Endothelial cell of umbilical vein (primary cell): ENCODE measurements at regions not wholly inside any gene's neighbourhood (a gene's known extent, or its start where the extent isn't known, plus 50 kb on each side); places are given as distances from the start of the nearest gene placed in this dataset.

Experiments used
- BruUV-seq: library from RNA; stranded (reverse); fragments of 400-500 nt; replicated peaks from 2 replicates; lab custom pipeline; 2021; lab: Mats Ljungman, UMichigan
- CTCF ChIA-PET: fragments of 300-600, 350-600 bp; sonication (Branson Sonifier 250); formaldehyde crosslinking; loops from one replicate; lab custom pipeline; 2021; ENCODE audit warnings: antibody characterized with exemption, inconsistent platforms; lab: Charles Lee
- POLR2A ChIA-PET: fragments of 300-600, 350-600 bp; sonication (Branson Sonifier 250); formaldehyde crosslinking; loops from one replicate; lab custom pipeline; 2021; ENCODE audit warnings: antibody characterized with exemption, inconsistent platforms; lab: Charles Lee
- DNase-seq: peaks from one replicate; pipeline ENCODE4 v3.0.0-alpha.2; 2011; ENCODE audit warnings: low read depth, low spot score
- FAIRE-seq: peaks from 2 replicates; lab custom pipeline; 2011; peaks lifted over from hg19 to GRCh38; lab: Jason Lieb, UNC
- H2AFZ ChIP-seq: 2 replicates; pipeline ENCODE4 v1.6.0; 2012; ENCODE audit warnings: low read depth, low read length, control low read depth, inconsistent platforms
- H3K27ac ChIP-seq: 2 replicates; pipeline ENCODE4 v1.5.1; 2011; ENCODE audit warnings: low read depth, mild to moderate bottlenecking, control low read depth, low read length, moderate library complexity; ENCODE audit not compliant: insufficient read depth
- H3K27me3 ChIP-seq, 2 experiments: 2 replicates each; pipeline versions ENCODE4 v1.6.0 to v1.6.1; 2011; ENCODE audit warnings: low read length in 2 of 2, mixed read lengths in 1 of 2; ENCODE audit not compliant: control insufficient read depth in 2 of 2, insufficient read depth in 2 of 2
- H3K36me3 ChIP-seq, 2 experiments: 2 replicates in 1 of 2; 3 replicates in 1 of 2; pipeline ENCODE4 v1.5.1; 2011; ENCODE audit warnings: low read length in 2 of 2, mild to moderate bottlenecking in 1 of 2, moderate library complexity in 1 of 2; ENCODE audit not compliant: control insufficient read depth in 2 of 2, insufficient read depth in 2 of 2; ENCODE audit errors: extremely low read depth in 1 of 2
- H3K4me1 ChIP-seq: 3 replicates; pipeline ENCODE4 v1.5.1; 2011; ENCODE audit warnings: mild to moderate bottlenecking, low read length; ENCODE audit not compliant: control insufficient read depth, insufficient read depth; ENCODE audit errors: extremely low read depth
- H3K4me2 ChIP-seq: 2 replicates; pipeline ENCODE4 v1.6.1; 2011; ENCODE audit warnings: low read length, control low read depth, mixed read lengths; ENCODE audit not compliant: insufficient read depth
- H3K4me3 ChIP-seq, 3 experiments: fragments of 200-600 bp in 1 of 3; sonication (generic), shearing (Covaris generic) in 1 of 3; replicated peaks in 1 of 3; 2 replicates each; pipeline ENCODE4 v1.5.1; 2011 to 2016; ENCODE audit warnings: control low read depth in 3 of 3, low read length in 3 of 3, mild to moderate bottlenecking in 2 of 3, inconsistent platforms in 1 of 3, low read depth in 1 of 3, moderate library complexity in 1 of 3; ENCODE audit not compliant: insufficient read depth in 1 of 3
- H3K79me2 ChIP-seq: 2 replicates; pipeline ENCODE4 v1.6.0; 2012; ENCODE audit warnings: low read length, inconsistent platforms; ENCODE audit not compliant: control insufficient read depth, insufficient read depth
- H3K9ac ChIP-seq: replicated peaks from 2 replicates; pipeline ENCODE3; 2011; ENCODE audit warnings: low read length, control low read depth; ENCODE audit not compliant: insufficient read depth; ENCODE audit errors: extremely low read depth
- H3K9me1 ChIP-seq: replicated peaks from 3 replicates; pipeline ENCODE4 v1.6.0; 2011; ENCODE audit warnings: mild to moderate bottlenecking, low read length; ENCODE audit not compliant: control insufficient read depth, insufficient read depth; ENCODE audit errors: extremely low read depth
- H3K9me3 ChIP-seq: replicated peaks from 2 replicates; pipeline ENCODE4 v1.5.1; 2012; ENCODE audit warnings: low read length, inconsistent platforms; ENCODE audit not compliant: control insufficient read depth, insufficient read depth
- H4K20me1 ChIP-seq: replicated peaks from 2 replicates; pipeline ENCODE3; 2011; ENCODE audit warnings: mild to moderate bottlenecking, low read length; ENCODE audit not compliant: control insufficient read depth, insufficient read depth; ENCODE audit errors: extremely low read depth
- CTCF ChIP-seq, 2 donors: IDR thresholded peaks; 1 replicate in 1 of 2; 2 replicates in 1 of 2; pipeline ENCODE4 v1.5.1; 2011; ENCODE audit warnings: low read length in 2 of 2, mild to moderate bottlenecking in 2 of 2, moderate library complexity in 2 of 2, control low read depth in 1 of 2, inconsistent platforms in 1 of 2, low read depth in 1 of 2; ENCODE audit not compliant: insufficient read depth in 1 of 2; ENCODE audit errors: extremely low read depth in 1 of 2
- EZH2 ChIP-seq: IDR thresholded peaks from 2 replicates; pipeline ENCODE4 v1.6.1; 2012; ENCODE audit warnings: borderline replicate concordance, low read depth, mild to moderate bottlenecking, moderate library complexity, low read length, inconsistent platforms; ENCODE audit not compliant: severe bottlenecking
- FOS ChIP-seq: IDR thresholded peaks from 2 replicates; pipeline ENCODE4 v1.6.1; 2011; ENCODE audit warnings: mild to moderate bottlenecking, low read length, moderate library complexity, borderline replicate concordance; ENCODE audit not compliant: insufficient read depth
- GATA2 ChIP-seq: IDR thresholded peaks from 2 replicates; pipeline ENCODE4 v1.7.0; 2011; ENCODE audit warnings: low read depth, mild to moderate bottlenecking, moderate library complexity, mixed read lengths, low read length; ENCODE audit not compliant: insufficient read length, insufficient read depth
- JUN ChIP-seq: IDR thresholded peaks from 2 replicates; pipeline ENCODE4 v1.6.1; 2011; ENCODE audit warnings: borderline replicate concordance, low read depth; ENCODE audit not compliant: insufficient read length, insufficient read depth
- MAX ChIP-seq: IDR thresholded peaks from 2 replicates; pipeline ENCODE4 v1.6.1; 2011; ENCODE audit not compliant: insufficient read depth, insufficient read length
- MYC ChIP-seq: IDR thresholded peaks from one replicate; pipeline ENCODE4 v1.6.1; 2011; ENCODE audit warnings: mild to moderate bottlenecking, low read depth, low read length
- POLR2A ChIP-seq: IDR thresholded peaks from 2 replicates; pipeline ENCODE4 v1.6.1; 2012; ENCODE audit warnings: low read depth, mild to moderate bottlenecking, control low read depth, low read length
- POLR2AphosphoS5 ChIP-seq: IDR thresholded peaks from 2 replicates; pipeline ENCODE4 v1.6.1; 2012; ENCODE audit warnings: low read depth, mild to moderate bottlenecking, control low read depth, low read length, moderate library complexity; ENCODE audit not compliant: insufficient read depth
- dilution Hi-C: fragments of 300-500 bp; cut with MboI; formaldehyde crosslinking; loops from one replicate; pipeline ENCODE4 v1.15.0; 2019; ENCODE audit warnings: low sequenced_read_pairs; ENCODE audit not compliant: extremely low pct_ligation_motif_present
- intact Hi-C: fragments of 100-400 bp; cut with micrococcal nuclease; formaldehyde crosslinking; loops from one replicate; pipeline ENCODE4 v1.10.0; 2022

- Histone ChIP-seq H2AFZ (no peak overlapping the region), H3K9me1 (no peaks in the 10 kb centered on the region), H3K27ac (no peak overlapping the region), H3K4me2 (no peak overlapping the region), H3K27me3 (peaks cover 0 to 5% of the 10 kb centered on the region in 2 experiments), H3K79me2 (no peaks in the 10 kb centered on the region), H3K36me3 (no peaks in the 10 kb centered on the region), H3K4me1 (peaks cover 9% of the 10 kb centered on the region), H3K9me3 (no peaks in the 10 kb centered on the region), H4K20me1 (no peaks in the 10 kb centered on the region), H3K9ac (no peak overlapping the region), H3K4me3 (no peak overlapping the region)
- intact Hi-C loops (no loop called here), dilution Hi-C loops (no loop called here)
- CTCF ChIA-PET, result interaction anchor here (0.5 kb wide), 1 partner anchor 114 kb away, joined by 3 read pairs; no protein-coding TSS in a partner anchor
- BruUV-seq, result no TSS peak
- no peak for TF ChIP-seq MYC
- TF ChIP-seq JUN, result no peak
- TF ChIP-seq MAX, result no peak
- TF ChIP-seq EZH2, result no peak
- no peak for TF ChIP-seq FOS
- TF ChIP-seq GATA2, result no peak
- TF ChIP-seq CTCF (IDR thresholded peaks at IDR 0.05; ENCODE audit: extremely low read depth in 1 of 2, insufficient read depth in 1 of 2, low read depth in 1 of 2, low read length in 2 of 2), result no peak
- no peak for TF ChIP-seq POLR2A
- no peak for TF ChIP-seq POLR2AphosphoS5
- POLR2A ChIA-PET, result no interaction called here
- no peak for DNase-seq
- no peak for FAIRE-seq
These were observed 69.2 kb upstream of the ZNF281 start for GRCh38 chr1:200478945-200479558.
